ENCODE measurements at regions not wholly inside any gene's neighbourhood (a gene's known extent, or its start where the extent isn't known, plus 50 kb on each side); places are given as distances from the start of the nearest gene placed in this dataset.
A peak's percentile ranks its signal among the peaks of the same experiment; 100 is the strongest.

- H3K4me3 ChIP-seq (ENCODE audit: low read depth in 2 of 2, low read length in 1 of 2), result no peak overlapping the region
- H3F3A ChIP-seq (replicated peaks; ENCODE audit: insufficient read depth), result no peaks in the 10 kb centered on the region
- ChIA-PET CTCF (interaction anchor here (1.3 kb wide), 1 partner anchor 17 kb away, joined by 4 read pairs; no protein-coding TSS in a partner anchor), POLR2A (no interaction called here)
- H3K27ac ChIP-seq (ENCODE audit: low read depth in 2 of 2, low read length in 1 of 2), result no peak overlapping the region
- H3K79me2 ChIP-seq (ENCODE audit: insufficient read depth), result no peaks in the 10 kb centered on the region
- H2AFZ ChIP-seq (ENCODE audit: low read depth), result peak overlapping the region; percentile 42; the same call in 1 of the 2 replicates
- no peaks in the 10 kb centered on the region for H3K9me3 ChIP-seq
- no peak for DNase-seq
- no peaks in the 10 kb centered on the region for H3K9me2 ChIP-seq
- no peaks in the 10 kb centered on the region for H4K20me1 ChIP-seq (ENCODE audit: insufficient read depth)
- H3K9ac ChIP-seq, result no peak overlapping the region
- no peaks in the 10 kb centered on the region for H3K36me3 ChIP-seq (replicated peaks in 1 of 2; ENCODE audit: control insufficient read depth in 1 of 2, insufficient read depth in 2 of 2, low read length in 1 of 2)
- peaks cover 4 to 11% of the 10 kb centered on the region in 2 experiments; a peak in 3 of 4 replicates for H3K4me1 ChIP-seq (ENCODE audit: control insufficient read depth in 1 of 2, insufficient read depth in 2 of 2, low read depth in 1 of 2, low read length in 1 of 2)
- no peaks in the 10 kb centered on the region for H3K27me3 ChIP-seq (ENCODE audit: insufficient read depth)
- TF ChIP-seq, protein P1, sequence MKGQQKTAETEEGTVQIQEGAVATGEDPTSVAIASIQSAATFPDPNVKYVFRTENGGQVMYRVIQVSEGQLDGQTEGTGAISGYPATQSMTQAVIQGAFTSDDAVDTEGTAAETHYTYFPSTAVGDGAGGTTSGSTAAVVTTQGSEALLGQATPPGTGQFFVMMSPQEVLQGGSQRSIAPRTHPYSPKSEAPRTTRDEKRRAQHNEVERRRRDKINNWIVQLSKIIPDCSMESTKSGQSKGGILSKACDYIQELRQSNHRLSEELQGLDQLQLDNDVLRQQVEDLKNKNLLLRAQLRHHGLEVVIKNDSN (IDR thresholded peaks at IDR 0.05; ENCODE audit: borderline replicate concordance, low read depth), result no peak
- TF ChIP-seq MEF2A (IDR thresholded peaks at IDR 0.05; ENCODE audit: borderline replicate concordance, low read depth), result no peak
- TF ChIP-seq SIN3A (IDR thresholded peaks at IDR 0.05; ENCODE audit: borderline replicate concordance, low read depth, low read length), result no peak
- no peak for TF ChIP-seq NRF1 (IDR thresholded peaks at IDR 0.05; ENCODE audit: low read depth, low read length)
- TF ChIP-seq FOXJ3 (CRISPR knock-in tag; IDR thresholded peaks at IDR 0.05), result no peak
- no peak for TF ChIP-seq TAF1 (IDR thresholded peaks at IDR 0.05; ENCODE audit: borderline replicate concordance, low read depth, low read length)
- TF ChIP-seq TCF12 (IDR thresholded peaks at IDR 0.05), result no peak
- TF ChIP-seq RXRA (IDR thresholded peaks at IDR 0.05; ENCODE audit: borderline replicate concordance, low read depth), result no peak
- TF ChIP-seq, protein P2, sequence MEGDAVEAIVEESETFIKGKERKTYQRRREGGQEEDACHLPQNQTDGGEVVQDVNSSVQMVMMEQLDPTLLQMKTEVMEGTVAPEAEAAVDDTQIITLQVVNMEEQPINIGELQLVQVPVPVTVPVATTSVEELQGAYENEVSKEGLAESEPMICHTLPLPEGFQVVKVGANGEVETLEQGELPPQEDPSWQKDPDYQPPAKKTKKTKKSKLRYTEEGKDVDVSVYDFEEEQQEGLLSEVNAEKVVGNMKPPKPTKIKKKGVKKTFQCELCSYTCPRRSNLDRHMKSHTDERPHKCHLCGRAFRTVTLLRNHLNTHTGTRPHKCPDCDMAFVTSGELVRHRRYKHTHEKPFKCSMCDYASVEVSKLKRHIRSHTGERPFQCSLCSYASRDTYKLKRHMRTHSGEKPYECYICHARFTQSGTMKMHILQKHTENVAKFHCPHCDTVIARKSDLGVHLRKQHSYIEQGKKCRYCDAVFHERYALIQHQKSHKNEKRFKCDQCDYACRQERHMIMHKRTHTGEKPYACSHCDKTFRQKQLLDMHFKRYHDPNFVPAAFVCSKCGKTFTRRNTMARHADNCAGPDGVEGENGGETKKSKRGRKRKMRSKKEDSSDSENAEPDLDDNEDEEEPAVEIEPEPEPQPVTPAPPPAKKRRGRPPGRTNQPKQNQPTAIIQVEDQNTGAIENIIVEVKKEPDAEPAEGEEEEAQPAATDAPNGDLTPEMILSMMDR (IDR thresholded peaks at IDR 0.05), result no peak
- TF ChIP-seq MXI1 (IDR thresholded peaks at IDR 0.05; ENCODE audit: low read depth, low read length), result no peak
- TF ChIP-seq PBX3 (IDR thresholded peaks at IDR 0.05), result no peak
- no peak for TF ChIP-seq MAX (IDR thresholded peaks at IDR 0.05; ENCODE audit: low read depth)
- no peak for TF ChIP-seq EZH2phosphoT487 (IDR thresholded peaks at IDR 0.05; ENCODE audit: borderline replicate concordance, low read depth)
- TF ChIP-seq, protein P3, sequence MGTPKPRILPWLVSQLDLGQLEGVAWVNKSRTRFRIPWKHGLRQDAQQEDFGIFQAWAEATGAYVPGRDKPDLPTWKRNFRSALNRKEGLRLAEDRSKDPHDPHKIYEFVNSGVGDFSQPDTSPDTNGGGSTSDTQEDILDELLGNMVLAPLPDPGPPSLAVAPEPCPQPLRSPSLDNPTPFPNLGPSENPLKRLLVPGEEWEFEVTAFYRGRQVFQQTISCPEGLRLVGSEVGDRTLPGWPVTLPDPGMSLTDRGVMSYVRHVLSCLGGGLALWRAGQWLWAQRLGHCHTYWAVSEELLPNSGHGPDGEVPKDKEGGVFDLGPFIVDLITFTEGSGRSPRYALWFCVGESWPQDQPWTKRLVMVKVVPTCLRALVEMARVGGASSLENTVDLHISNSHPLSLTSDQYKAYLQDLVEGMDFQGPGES (IDR thresholded peaks at IDR 0.05; ENCODE audit: low read depth, low read length), result no peak
- TF ChIP-seq SMC3 (IDR thresholded peaks at IDR 0.05; ENCODE audit: low read depth, low read length), result no peak
- TF ChIP-seq, protein P4, sequence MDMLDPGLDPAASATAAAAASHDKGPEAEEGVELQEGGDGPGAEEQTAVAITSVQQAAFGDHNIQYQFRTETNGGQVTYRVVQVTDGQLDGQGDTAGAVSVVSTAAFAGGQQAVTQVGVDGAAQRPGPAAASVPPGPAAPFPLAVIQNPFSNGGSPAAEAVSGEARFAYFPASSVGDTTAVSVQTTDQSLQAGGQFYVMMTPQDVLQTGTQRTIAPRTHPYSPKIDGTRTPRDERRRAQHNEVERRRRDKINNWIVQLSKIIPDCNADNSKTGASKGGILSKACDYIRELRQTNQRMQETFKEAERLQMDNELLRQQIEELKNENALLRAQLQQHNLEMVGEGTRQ (IDR thresholded peaks at IDR 0.05; ENCODE audit: borderline replicate concordance, low read depth, low read length), result no peak
- TF ChIP-seq RAD21 (IDR thresholded peaks at IDR 0.05; ENCODE audit: low read length), result no peak
- H3K4me2 ChIP-seq, result no peak overlapping the region
- 94% methylated on average over 6 of the region's 6 CpGs for WGBS (ENCODE audit: low lambda C conversion rate)
Measured at GRCh38 chr2:212913640-212914306, 237.6 kb downstream of the IKZF2 start.
